GM10248 (cell line): ENCODE measurements at regions not wholly inside any gene's neighbourhood (a gene's known extent, or its start where the extent isn't known, plus 50 kb on each side); places are given as distances from the start of the nearest gene placed in this dataset.

Experiments used
- CTCF ChIA-PET: fragments of 300-600 bp; sonication (Branson Sonifier 250); formaldehyde crosslinking; extraction: SDS; loops from one replicate; lab custom pipeline; 2021; ENCODE audit warnings: antibody characterized with exemption; lab: Yijun Ruan, JAX
- POLR2A ChIA-PET: fragments of 350-650 bp; sonication (Branson Sonifier 250); formaldehyde crosslinking; extraction: SDS; loops from one replicate; lab custom pipeline; 2020; ENCODE audit warnings: antibody characterized with exemption; lab: Yijun Ruan, JAX
- DNase-seq: peaks from one replicate; pipeline ENCODE4 v3.0.0; 2012; ENCODE audit errors: extremely low spot score
- TF ChIP-seq, protein P1 (sequence below): IDR thresholded peaks from 2 replicates; pipeline ENCODE4 v1.5.1; 2012; ENCODE audit warnings: mild to moderate bottlenecking, low read depth; ENCODE audit errors: extremely low read depth, missing control alignments, control extremely low read depth

DNA sequence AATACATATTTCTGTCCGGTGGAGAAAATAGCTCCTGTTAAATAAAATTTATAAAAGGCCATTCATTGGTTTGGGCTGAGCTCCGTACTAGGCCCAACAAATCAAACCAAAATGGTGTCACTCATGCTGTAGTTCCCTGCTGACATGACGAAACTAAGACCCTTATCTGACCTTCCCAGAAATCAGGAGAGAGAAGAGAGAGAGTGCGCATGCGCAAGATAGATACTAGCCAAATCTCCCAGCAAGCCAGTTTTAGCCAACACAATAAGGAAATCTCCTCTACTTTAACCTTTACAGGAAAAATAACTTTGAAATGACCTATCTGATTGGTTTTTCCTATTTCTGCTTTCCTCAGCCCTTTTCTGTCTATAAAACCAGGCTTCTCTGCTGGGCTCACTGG is 152.7 kb upstream of the RMST start:
- no peak for DNase-seq
- CTCF ChIA-PET, result interaction anchor here (0.9 to 3.1 kb wide), 9 partner anchors 10 to 94 kb away, joined by 3 to 18 read pairs (median 5); no protein-coding TSS in a partner anchor
- POLR2A ChIA-PET, result no interaction called here
- TF ChIP-seq, protein P1, sequence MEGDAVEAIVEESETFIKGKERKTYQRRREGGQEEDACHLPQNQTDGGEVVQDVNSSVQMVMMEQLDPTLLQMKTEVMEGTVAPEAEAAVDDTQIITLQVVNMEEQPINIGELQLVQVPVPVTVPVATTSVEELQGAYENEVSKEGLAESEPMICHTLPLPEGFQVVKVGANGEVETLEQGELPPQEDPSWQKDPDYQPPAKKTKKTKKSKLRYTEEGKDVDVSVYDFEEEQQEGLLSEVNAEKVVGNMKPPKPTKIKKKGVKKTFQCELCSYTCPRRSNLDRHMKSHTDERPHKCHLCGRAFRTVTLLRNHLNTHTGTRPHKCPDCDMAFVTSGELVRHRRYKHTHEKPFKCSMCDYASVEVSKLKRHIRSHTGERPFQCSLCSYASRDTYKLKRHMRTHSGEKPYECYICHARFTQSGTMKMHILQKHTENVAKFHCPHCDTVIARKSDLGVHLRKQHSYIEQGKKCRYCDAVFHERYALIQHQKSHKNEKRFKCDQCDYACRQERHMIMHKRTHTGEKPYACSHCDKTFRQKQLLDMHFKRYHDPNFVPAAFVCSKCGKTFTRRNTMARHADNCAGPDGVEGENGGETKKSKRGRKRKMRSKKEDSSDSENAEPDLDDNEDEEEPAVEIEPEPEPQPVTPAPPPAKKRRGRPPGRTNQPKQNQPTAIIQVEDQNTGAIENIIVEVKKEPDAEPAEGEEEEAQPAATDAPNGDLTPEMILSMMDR, result no peak

DNA sequence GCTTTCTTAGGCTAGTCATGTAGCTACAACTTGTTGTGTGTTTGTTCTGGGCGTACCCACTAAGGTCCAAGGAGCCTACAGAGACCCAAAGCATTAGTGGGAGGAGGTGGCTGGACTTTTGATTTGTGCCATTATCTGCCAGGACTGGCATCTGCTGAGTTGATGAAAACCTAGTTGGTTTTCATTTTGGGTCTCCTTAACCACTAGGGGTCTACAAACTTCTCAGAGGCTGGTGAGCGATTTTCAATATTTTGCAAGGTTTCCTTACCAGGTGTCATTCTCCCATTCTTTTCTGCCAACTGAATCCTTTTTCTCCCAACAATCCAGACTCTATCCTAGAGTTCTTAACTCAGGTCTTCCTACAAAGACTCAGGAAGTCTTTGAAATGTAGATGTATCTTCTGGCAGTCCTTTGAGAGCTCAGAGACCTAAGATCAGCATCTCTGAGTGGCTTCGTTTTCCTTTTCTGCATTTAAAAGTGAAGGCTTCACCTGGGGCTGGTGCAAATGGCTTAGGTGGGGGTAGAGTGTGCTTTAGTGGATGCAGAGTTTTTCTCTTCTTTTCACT is 150.0 kb upstream of the RMST start:
- ChIA-PET POLR2A (no interaction called here), CTCF (interaction anchor here (1.1 to 1.4 kb wide), 2 partner anchors 9 to 14 kb away, joined by 3 to 4 read pairs; no protein-coding TSS in a partner anchor)
- no peak for DNase-seq
- TF ChIP-seq, protein P1, result no peak

DNA sequence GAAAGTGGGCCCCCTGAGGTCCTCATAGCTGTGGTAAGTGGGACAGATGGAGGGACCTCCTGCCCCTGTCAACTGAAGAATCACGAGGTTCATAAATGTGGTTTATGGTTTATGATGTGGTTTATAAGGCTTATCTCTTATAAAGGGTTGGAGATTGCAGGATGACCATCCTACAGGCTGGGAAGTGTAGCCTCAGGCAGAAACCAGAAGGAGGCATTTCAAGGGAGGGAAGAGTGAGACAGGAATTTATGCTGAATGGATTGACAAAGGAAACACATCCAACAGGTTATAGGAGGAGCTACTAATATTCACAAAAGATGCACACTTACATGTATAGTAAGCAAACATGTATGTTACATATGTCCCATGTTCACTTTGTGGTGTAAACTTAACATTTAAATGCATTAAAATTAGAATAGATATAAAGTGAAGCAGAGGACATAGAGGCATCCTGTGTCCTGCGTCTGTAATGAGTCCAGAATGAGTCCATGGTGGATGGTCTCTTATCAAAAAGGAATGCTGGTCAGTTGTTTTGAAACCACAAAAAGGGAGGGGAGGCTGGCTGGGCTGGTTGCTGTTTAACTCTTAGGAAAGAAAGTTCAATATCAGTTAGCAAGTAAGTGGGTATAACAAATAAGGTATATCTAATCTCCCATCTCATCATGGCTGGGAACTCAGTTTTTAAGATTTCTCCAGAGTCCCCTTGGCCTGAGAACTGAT is 149.0 kb upstream of the RMST start:
- DNase-seq, result no peak
- POLR2A ChIA-PET, result no interaction called here
- CTCF ChIA-PET, result interaction anchor here (1.4 kb wide), 1 partner anchor 15 kb away, joined by 3 read pairs; no protein-coding TSS in a partner anchor
- TF ChIP-seq, protein P1, result no peak

DNA sequence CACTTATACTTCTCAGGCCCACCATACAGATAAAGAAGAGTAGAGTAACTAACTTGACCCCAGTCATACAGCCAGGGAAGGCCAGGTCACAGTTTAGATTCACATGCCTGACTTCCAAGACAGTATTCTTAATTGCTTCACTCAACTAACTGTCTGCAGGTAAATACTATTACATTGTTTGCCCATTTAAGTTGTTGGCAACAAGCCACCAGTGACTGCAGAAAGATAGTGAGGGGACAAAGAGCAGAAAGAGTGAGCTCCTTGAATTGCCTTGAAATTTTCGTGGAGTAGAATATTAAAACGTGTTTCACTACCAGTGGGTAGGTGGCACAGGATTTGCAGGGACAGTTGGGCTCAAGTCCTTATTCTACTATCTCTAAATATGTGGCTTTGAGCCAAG is 146.3 kb upstream of the RMST start:
- TF ChIP-seq, protein P1, result no peak
- POLR2A ChIA-PET, result no interaction called here
- CTCF ChIA-PET, result interaction anchor here (1.5 kb wide), 1 partner anchor 8 kb away, joined by 4 read pairs; no protein-coding TSS in a partner anchor
- no peak for DNase-seq

DNA sequence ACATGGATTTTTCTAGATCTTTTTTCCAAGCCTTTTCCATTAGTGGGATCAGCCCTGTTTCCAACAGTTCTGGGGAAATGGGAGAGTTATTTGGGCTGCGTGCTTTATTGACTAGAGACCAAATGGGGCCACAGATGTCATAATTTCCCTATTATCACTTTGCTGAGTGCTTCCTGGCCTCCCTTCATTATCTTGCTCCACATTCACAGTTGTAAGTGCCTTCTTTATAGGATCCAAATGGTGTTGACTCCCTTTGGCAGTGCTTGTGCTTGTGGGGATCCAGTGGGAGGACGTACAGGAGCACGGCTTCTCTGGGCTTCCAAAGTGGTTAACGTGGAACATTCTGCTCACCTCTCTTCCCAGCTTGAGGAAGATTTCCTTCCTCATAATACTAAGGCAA is 141.0 kb upstream of the RMST start:
- DNase-seq, result no peak
- CTCF ChIA-PET, result interaction anchor here (1.0 to 3.7 kb wide), 5 partner anchors 8 to 18 kb away, joined by 3 to 18 read pairs (median 3); no protein-coding TSS in a partner anchor
- TF ChIP-seq, protein P1, result no peak
- POLR2A ChIA-PET, result no interaction called here

DNA sequence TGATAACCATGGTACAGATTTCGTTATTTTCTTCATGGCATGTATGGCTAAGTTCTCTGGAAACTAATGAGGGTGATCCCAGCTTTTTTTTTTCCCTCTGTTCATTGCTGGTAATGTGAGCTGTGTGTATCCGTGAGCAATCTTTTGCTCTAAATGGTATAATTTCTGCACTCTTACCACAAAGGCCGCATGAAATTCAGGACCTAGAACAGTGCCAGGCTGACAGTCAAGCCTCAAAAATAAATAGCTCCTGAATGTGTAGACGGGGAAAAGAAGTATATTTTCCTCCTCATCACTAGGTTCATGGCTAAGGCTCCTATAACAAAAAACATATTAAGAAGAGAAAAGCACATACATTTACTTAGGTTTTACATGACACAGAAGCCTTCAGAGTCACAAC is 140.2 kb upstream of the RMST start:
- TF ChIP-seq, protein P1, result no peak
- DNase-seq, result no peak
- ChIA-PET POLR2A (no interaction called here), CTCF (interaction anchor here (0.8 to 1.6 kb wide), 5 partner anchors 13 to 19 kb away, joined by 3 to 6 read pairs (median 3); no protein-coding TSS in a partner anchor)
